SJSA1 (cell line): ENCODE measurements at regions not wholly inside any gene's neighbourhood (a gene's known extent, or its start where the extent isn't known, plus 50 kb on each side); places are given as distances from the start of the nearest gene placed in this dataset.

Experiments used
- DNase-seq, 2 experiments: peaks; one replicate each; pipeline ENCODE4 v3.0.0-alpha.2; 2015 to 2020; ENCODE audit warnings: low spot score in 2 of 2, low read depth in 1 of 2
- H3K27ac ChIP-seq: fragments of 250-450 bp; sonication (Bioruptor Pico); 2 replicates; pipeline ENCODE4 v1.5.1; 2020; ENCODE audit warnings: mild to moderate bottlenecking, moderate library complexity
- H3K27me3 ChIP-seq: fragments of 250-450 bp; sonication (Bioruptor Pico); replicated peaks from 2 replicates; pipeline ENCODE4 v1.5.1; 2020; ENCODE audit warnings: mild to moderate bottlenecking, moderate library complexity
- H3K36me3 ChIP-seq: fragments of 250-450 bp; sonication (Bioruptor Pico); 2 replicates; pipeline ENCODE4 v1.5.1; 2020; ENCODE audit warnings: mild to moderate bottlenecking
- H3K4me1 ChIP-seq: fragments of 250-450 bp; sonication (Bioruptor Pico); replicated peaks from 2 replicates; pipeline ENCODE4 v1.6.1; 2021; ENCODE audit warnings: mild to moderate bottlenecking
- H3K4me3 ChIP-seq: fragments of 250-450 bp; sonication (Bioruptor Pico); 2 replicates; pipeline ENCODE4 v1.5.1; 2020; ENCODE audit warnings: mild to moderate bottlenecking
- H3K9me3 ChIP-seq: fragments of 250-450 bp; sonication (Bioruptor Pico); replicated peaks from 2 replicates; pipeline ENCODE4 v1.5.1; 2020; ENCODE audit warnings: mild to moderate bottlenecking

DNA sequence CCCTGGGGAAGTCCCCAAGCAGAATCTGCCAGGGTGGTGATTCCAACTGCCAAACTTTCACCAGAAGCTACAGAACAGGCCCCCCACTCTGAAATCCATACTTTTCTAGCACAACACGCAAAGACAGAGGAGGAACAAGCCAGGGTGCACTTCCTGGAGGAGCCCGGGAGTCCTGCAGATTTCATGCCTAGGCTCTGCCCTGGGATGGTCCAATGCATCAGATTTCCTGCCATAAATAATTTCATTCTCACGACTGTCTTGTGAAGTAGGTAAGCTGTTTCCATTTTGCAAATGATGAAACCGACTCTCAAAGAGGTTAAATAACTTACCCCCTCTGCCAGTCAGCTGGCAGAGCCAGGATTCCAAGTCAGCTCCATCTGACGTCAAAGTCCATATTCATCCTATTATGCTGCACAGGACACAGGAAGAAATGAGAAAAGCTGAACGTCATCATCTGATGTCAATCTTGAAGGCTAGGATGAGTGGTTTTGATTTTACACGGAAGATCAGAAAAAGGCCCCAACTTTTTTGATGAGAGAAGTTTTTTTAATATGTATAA lies 134.8 kb upstream of the IGF1R start:
- Histone ChIP-seq H3K27ac (no peak overlapping the region), H3K9me3 (no peaks in the 10 kb centered on the region), H3K4me3 (no peak overlapping the region), H3K4me1 (no peaks in the 10 kb centered on the region), H3K27me3 (peaks cover 7% of the 10 kb centered on the region; the same call in 1 of the 2 replicates), H3K36me3 (no peaks in the 10 kb centered on the region)
- DNase-seq = no peak

DNA sequence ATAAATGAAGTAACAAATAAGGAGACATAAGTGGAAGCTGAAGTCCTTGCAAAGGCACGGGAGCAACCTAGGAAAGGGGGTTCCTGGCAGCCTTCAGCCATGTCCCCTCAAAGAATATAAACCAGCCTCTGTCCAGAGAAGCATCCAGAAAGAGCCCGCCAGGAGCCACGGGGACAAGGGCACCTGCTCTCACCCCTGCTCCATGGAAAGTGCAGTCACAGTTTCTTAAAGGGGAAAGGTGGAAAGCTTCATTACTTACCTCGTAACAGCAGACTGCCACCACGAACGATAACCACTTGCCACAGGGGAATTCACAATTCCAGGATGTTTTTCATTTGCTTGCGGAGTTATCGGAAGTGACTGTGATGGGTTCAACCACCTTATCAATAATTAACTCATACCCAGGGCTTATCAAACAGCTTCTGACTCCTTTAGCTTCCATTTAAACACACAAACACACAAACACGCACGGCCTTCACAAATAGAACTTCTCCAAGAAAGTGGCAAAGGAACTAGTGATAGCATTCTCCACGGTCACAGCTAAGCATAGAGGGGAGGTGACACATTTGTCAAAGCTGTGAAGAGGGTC lies 134.2 kb upstream of the IGF1R start:
- 0 out of 2 replicates have a peak, but pooled peaks cover under 1% of the 10 kb centered on the region for H3K4me1 ChIP-seq
- no peak for DNase-seq
- no peaks in the 10 kb centered on the region for H3K9me3 ChIP-seq
- H3K27ac ChIP-seq = no peak overlapping the region
- H3K27me3 ChIP-seq = peaks cover 7% of the 10 kb centered on the region; the same call in 1 of the 2 replicates
- no peak overlapping the region for H3K4me3 ChIP-seq
- no peaks in the 10 kb centered on the region for H3K36me3 ChIP-seq

DNA sequence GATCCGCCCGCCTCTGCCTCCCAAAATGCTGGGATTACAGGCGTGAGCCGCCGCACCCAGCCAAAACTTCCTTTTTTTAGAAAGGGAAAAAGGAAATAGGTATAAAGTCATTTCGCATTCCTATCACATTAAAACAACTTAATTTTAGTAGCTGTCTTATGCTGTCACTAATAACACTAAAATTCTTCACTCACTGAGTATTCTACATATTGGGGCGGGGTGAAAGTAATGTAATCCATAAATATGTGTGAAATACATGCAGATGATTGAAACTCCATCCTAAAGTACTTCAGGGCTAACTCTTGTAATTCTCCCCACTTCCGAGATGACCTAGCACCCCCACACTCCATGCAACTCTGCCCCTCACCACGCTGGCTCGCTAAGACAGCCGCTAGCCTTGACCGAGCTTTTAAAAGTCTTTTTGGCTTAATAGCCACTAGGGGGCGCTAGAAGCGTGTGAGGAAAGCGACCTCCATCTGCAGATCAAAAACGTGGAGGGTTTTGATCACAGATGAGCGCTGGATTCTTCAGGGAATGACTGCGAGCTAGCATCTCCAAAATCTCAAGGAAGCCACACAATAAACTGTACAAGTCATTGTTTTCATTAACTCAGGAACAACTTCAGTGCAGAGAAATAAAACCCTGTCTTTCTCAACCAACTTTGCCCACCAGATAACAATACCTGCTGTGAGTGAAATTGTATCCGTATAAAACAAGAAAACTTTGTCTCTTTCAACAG lies 129.3 kb upstream of the IGF1R start:
- no peak overlapping the region for H3K27ac ChIP-seq
- H3K36me3 ChIP-seq = no peaks in the 10 kb centered on the region
- H3K27me3 ChIP-seq = no peaks in the 10 kb centered on the region
- H3K4me3 ChIP-seq = no peak overlapping the region
- 0 out of 2 replicates have a peak, but pooled peaks cover 3% of the 10 kb centered on the region for H3K4me1 ChIP-seq
- H3K9me3 ChIP-seq = no peaks in the 10 kb centered on the region
- peak; percentile 57 to 63 for DNase-seq

GRCh38 chr15:98519767-98520550 lies 128.4 kb upstream of the IGF1R start:
- Histone ChIP-seq H3K4me1 (0 out of 2 replicates have a peak, but pooled peaks cover 3% of the 10 kb centered on the region), H3K27ac (no peak overlapping the region), H3K4me3 (no peak overlapping the region), H3K9me3 (no peaks in the 10 kb centered on the region), H3K27me3 (no peaks in the 10 kb centered on the region), H3K36me3 (no peaks in the 10 kb centered on the region)
- DNase-seq = no peak

DNA sequence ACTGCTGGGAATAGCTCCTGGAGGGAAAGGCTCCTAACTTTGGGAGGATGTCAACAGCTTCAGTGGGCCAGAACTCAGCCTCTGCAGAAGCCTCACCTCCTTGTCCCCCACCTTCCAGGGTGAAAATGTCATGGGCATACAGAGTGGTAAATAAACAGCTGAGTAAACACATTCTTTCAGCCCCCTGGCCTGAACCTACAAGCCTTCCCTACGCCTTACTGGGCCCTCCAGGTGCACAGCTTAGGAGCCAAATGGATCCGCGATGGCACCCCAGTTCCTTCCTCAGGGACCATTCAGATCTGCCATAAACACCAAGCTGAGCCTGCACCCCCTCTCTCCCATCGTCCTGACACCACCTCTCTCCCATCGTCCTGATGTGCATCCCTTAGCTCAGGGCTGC lies 126.2 kb upstream of the IGF1R start:
- Histone ChIP-seq H3K27ac (no peak overlapping the region), H3K9me3 (no peaks in the 10 kb centered on the region), H3K4me1 (0 out of 2 replicates have a peak, but pooled peaks cover 3% of the 10 kb centered on the region), H3K27me3 (no peaks in the 10 kb centered on the region), H3K36me3 (no peaks in the 10 kb centered on the region), H3K4me3 (no peak overlapping the region)
- no peak for DNase-seq

GRCh38 chr15:98523912-98524662 lies 124.3 kb upstream of the IGF1R start:
- no peak for DNase-seq
- Histone ChIP-seq H3K27ac (no peak overlapping the region), H3K27me3 (peaks cover 11% of the 10 kb centered on the region), H3K4me1 (0 out of 2 replicates have a peak, but pooled peaks cover 3% of the 10 kb centered on the region), H3K36me3 (no peaks in the 10 kb centered on the region), H3K4me3 (no peak overlapping the region), H3K9me3 (no peaks in the 10 kb centered on the region)

- Histone ChIP-seq H3K27ac (no peak overlapping the region), H3K9me3 (no peaks in the 10 kb centered on the region)
Measured at GRCh38 chr15:98524838-98525660, 123.3 kb upstream of the IGF1R start.

GRCh38 chr15:98525661-98526001 lies 122.7 kb upstream of the IGF1R start:
- DNase-seq = no peak
- Histone ChIP-seq H3K27ac (no peak overlapping the region), H3K27me3 (peaks cover 15% of the 10 kb centered on the region), H3K36me3 (no peaks in the 10 kb centered on the region), H3K4me3 (no peak overlapping the region), H3K4me1 (no peaks in the 10 kb centered on the region), H3K9me3 (no peaks in the 10 kb centered on the region)

More at GRCh38 chr15:98524838-98525660, 123.3 kb upstream of the IGF1R start:
- Histone ChIP-seq H3K27me3 (peaks cover 15% of the 10 kb centered on the region), H3K4me3 (no peak overlapping the region), H3K36me3 (no peaks in the 10 kb centered on the region), H3K4me1 (no peaks in the 10 kb centered on the region)
- no peak for DNase-seq

GRCh38 chr15:98526094-98526493 lies 122.2 kb upstream of the IGF1R start:
- no peak for DNase-seq
- H3K27ac ChIP-seq = no peak overlapping the region

DNA sequence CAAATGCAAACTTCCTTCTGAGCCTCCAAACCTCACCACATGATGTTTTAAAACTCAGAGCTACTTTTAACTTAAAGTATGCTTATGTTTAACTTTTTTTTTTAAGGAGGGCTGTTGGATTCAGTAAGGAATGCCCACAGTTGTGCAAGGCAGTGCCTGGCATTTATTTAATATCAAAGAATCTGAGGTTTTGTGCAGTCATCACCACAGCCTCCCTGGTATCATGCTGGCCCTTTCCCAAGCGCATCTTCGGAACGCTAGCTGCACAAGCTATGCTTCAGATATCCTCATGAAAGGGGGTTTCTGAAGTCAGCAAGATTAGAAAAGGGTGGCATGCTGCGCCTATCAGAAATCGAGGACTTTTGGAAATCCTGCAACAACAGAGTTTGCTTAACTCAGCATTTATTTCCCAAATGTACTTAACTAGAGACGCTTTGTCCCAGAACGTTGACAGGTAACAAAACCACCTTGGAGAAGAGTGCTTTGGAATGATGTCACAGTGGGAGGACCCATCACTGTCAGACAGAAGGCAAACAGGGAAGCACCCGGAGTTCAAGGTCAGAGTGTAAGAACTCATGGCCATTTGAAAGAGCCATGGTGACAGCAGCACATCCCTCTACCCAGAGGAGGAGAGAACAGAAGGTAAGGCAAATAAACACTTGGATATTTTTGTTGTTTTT lies 120.2 kb upstream of the IGF1R start:
- Histone ChIP-seq H3K27me3 (peaks cover 30% of the 10 kb centered on the region), H3K4me1 (no peaks in the 10 kb centered on the region), H3K27ac (no peak overlapping the region), H3K36me3 (no peaks in the 10 kb centered on the region), H3K4me3 (no peak overlapping the region), H3K9me3 (no peaks in the 10 kb centered on the region)
- no peak for DNase-seq

More at GRCh38 chr15:98526094-98526493, 122.2 kb upstream of the IGF1R start:
- no peak overlapping the region for H3K4me3 ChIP-seq
- H3K4me1 ChIP-seq = no peaks in the 10 kb centered on the region
- peaks cover 20% of the 10 kb centered on the region for H3K27me3 ChIP-seq
- H3K9me3 ChIP-seq = no peaks in the 10 kb centered on the region
- H3K36me3 ChIP-seq = no peaks in the 10 kb centered on the region

DNA sequence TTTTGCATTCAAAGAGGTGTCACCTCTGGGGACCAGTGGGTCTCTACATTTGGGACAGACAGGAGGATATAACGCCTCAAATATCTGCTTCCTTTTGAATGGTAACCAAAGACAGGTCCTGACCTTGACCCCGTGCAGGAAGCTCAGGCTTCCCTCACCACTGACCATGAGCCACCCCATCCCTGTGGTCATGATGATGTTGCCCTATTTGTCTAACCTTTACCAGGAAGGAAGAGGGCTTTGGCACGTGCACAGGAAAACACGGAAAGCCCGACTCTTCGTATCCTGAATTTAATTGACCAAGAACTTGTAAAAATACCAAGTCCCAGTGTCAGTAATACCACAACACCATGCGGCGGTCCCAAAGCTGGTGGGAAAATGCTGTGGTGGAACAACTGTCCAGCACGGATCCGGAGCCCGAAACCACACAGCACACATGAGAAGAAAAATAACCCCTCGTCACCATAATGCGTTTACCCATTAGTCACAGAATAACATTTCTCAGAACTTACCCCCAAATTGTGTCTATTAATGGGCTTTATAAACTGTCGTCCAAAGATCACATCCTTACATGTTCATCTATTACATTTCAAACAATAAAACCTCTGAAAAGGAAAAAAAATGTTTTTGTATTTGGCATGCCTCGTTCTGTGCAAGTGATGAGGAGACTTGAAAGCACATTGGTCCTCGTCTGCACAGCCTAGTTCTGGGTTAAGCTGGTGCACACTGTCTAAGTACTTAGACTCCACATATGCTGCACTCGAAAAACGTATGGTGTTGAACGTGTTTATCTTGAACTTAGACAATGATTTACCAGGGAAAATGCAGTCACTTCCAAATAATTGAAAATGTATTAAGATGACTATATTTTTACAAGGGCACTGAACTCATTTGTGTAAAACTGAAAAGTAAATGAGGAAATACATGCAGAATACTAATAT lies 118.9 kb upstream of the IGF1R start:
- DNase-seq = no peak
- Histone ChIP-seq H3K27ac (no peak overlapping the region), H3K4me3 (no peak overlapping the region)

More for the DNA sequence above, 118.9 kb upstream of the IGF1R start:
- Histone ChIP-seq H3K9me3 (no peaks in the 10 kb centered on the region), H3K4me1 (no peaks in the 10 kb centered on the region), H3K36me3 (no peaks in the 10 kb centered on the region), H3K27me3 (peaks cover 40% of the 10 kb centered on the region)
